Inferior parietal cortex (tissue), 1 donor: ENCODE measurements at regions not wholly inside any gene's neighbourhood (a gene's known extent, or its start where the extent isn't known, plus 50 kb on each side); places are given as distances from the start of the nearest gene placed in this dataset.
"Not testable (repeated sequence)": the region's sequence is repeated elsewhere in the genome, so short reads cannot be mapped to it uniquely, and the experiment has no call there.

Experiments
- DNase-seq: peaks from one replicate; pipeline ENCODE4 v3.0.0-alpha.2; 2016; ENCODE audit errors: extremely low spot score

- DNase-seq, result no peak
Observed at GRCh38 chr3:21989341-21990042, 238.5 kb upstream of the ZNF385D start.

GRCh38 chr3:21991061-21991460, 240.1 kb upstream of the ZNF385D start:
- no peak for DNase-seq

- no peak for DNase-seq
Observed at GRCh38 chr3:21995079-21995607, 244.1 kb upstream of the ZNF385D start.

GRCh38 chr3:22007368-22007767, 256.4 kb upstream of the ZNF385D start:
- no peak for DNase-seq

GRCh38 chr3:22010997-22011396, 260.0 kb upstream of the ZNF385D start:
- DNase-seq, result no peak

GRCh38 chr3:22012471-22012870, 261.5 kb upstream of the ZNF385D start:
- no peak for DNase-seq

- no peak for DNase-seq
Observed at GRCh38 chr3:22013641-22014040, 262.6 kb upstream of the ZNF385D start.

GRCh38 chr3:22016197-22016596, 265.2 kb upstream of the ZNF385D start:
- no peak for DNase-seq

- not testable (repeated sequence) for DNase-seq
Observed at GRCh38 chr3:22024638-22025037, 273.6 kb upstream of the ZNF385D start.

- DNase-seq, result no peak
Observed at GRCh38 chr3:22029480-22029879, 278.5 kb upstream of the ZNF385D start.

- no peak for DNase-seq
Observed at GRCh38 chr3:22039161-22039560, 288.2 kb upstream of the ZNF385D start.

GRCh38 chr3:22040150-22040549, 289.1 kb upstream of the ZNF385D start:
- no peak for DNase-seq

- DNase-seq, result no peak
Observed at GRCh38 chr3:22045882-22046281, 294.9 kb upstream of the ZNF385D start.

GRCh38 chr3:22063500-22063899, 312.5 kb upstream of the ZNF385D start:
- no peak for DNase-seq

- no peak for DNase-seq
Observed at GRCh38 chr3:22068619-22069018, 317.6 kb upstream of the ZNF385D start.

- no peak for DNase-seq
Observed at GRCh38 chr3:22088204-22088603, 337.2 kb upstream of the ZNF385D start.

GRCh38 chr3:22089284-22089683, 338.3 kb upstream of the ZNF385D start:
- DNase-seq, result no peak

GRCh38 chr3:22091329-22091728, 340.3 kb upstream of the ZNF385D start:
- no peak for DNase-seq

GRCh38 chr3:22098021-22098420, 347.0 kb upstream of the ZNF385D start:
- no peak for DNase-seq

GRCh38 chr3:22101351-22101750, 350.3 kb upstream of the ZNF385D start:
- no peak for DNase-seq

GRCh38 chr3:22101811-22102210, 350.8 kb upstream of the ZNF385D start:
- DNase-seq, result no peak

GRCh38 chr3:22103423-22103822, 352.4 kb upstream of the ZNF385D start:
- DNase-seq, result no peak

- DNase-seq, result no peak
Observed at GRCh38 chr3:22106213-22106896, 355.3 kb upstream of the ZNF385D start.
